ENCODE measurements at regions not wholly inside any gene's neighbourhood (a gene's known extent, or its start where the extent isn't known, plus 50 kb on each side); places are given as distances from the start of the nearest gene placed in this dataset.

- TF ChIP-seq CTCF (IDR thresholded peaks at IDR 0.05) (no peak), POLR2A (IDR thresholded peaks at IDR 0.05; ENCODE audit: low read depth) (no peak), POLR2AphosphoS5 (IDR thresholded peaks at IDR 0.05) (no peak), EP300 (IDR thresholded peaks at IDR 0.05) (no peak)
These were observed 61.5 kb upstream of the ASB17 start for GRCh38 chr1:75993661-75994060.
